ENCODE measurements at regions not wholly inside any gene's neighbourhood (a gene's known extent, or its start where the extent isn't known, plus 50 kb on each side); places are given as distances from the start of the nearest gene placed in this dataset.

DNA sequence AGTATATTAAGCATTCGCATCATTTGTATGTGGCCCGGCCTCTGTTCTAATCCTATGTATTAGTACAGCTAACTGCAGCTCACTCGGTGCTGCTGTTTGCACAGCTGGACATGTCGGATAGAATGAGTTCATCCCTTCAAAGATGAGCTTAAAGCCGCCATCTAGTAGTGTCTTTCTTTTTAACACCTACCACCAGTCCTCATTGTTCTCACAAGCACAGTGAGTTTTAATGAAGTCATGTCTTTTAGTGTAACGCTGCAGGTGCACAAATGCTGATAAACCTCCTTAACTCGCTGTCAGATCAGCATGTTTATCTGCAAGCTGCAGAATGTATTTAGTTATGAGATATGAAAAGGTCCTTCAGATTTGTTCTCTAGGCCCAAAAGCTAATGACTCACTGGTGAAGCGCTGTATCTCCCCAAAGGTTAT, 247.5 kb downstream of the MTERF1 start:
- no peak for DNase-seq (ENCODE audit: low spot score)

DNA sequence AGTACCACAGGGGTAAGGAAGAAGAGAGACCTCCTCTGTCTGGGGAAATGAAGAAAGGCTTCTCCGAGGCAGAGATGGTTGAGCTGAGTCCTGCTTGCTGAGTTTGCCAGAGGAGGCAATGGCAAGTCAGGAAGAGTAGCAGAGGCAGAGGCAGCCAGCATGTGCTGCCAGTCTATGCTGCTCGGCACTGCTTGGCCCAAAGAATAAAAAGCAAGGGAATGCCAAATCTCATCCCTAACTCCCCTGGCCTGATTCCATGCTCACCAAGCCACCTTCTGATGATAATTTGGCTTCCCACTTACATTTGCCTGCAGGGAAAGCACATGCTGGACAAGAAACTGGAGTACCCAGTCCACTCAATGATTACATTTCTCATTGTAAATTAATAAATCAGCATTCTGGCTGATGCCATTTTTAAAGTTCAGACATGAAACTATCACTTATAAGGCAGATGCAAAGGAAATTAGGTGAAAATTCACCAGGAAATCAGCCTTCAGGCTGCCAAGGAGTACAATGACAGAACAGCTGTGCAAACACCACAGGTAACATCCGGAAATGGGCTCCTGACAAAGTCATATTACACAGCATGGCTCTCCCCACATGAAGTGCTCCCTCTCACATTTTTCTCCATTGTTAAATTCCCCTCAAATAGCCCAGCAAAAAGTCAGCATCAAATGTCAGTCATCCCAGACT, 245.9 kb downstream of the MTERF1 start:
- no peak for DNase-seq (ENCODE audit: low spot score)

- peak; percentile 44 for DNase-seq (ENCODE audit: low spot score)
Observed at GRCh38 chr7:91636129-91636724, 244.3 kb downstream of the MTERF1 start.

DNA sequence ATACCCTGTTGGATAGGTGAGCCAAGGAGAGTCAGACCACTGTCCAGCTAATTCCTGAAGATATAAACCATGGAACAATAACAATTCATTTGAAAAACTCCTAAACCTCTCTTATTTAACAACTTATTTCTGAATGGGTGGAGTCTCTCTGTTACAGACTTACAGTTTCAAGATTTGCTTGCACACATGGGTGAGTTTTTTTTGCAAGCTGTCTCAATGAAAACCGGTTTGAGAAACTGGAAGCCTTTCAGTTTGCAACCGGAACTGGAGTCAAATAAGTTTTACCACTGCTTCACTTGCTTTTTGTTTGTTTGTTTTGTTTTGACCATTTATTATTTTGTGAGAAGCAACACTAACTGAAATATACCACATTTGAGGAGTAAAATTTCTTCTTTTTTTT, 243.8 kb downstream of the MTERF1 start:
- DNase-seq (ENCODE audit: low spot score), result no peak

GRCh38 chr7:91644256-91644655, 236.2 kb downstream of the MTERF1 start:
- no peak for DNase-seq (ENCODE audit: low spot score)

DNA sequence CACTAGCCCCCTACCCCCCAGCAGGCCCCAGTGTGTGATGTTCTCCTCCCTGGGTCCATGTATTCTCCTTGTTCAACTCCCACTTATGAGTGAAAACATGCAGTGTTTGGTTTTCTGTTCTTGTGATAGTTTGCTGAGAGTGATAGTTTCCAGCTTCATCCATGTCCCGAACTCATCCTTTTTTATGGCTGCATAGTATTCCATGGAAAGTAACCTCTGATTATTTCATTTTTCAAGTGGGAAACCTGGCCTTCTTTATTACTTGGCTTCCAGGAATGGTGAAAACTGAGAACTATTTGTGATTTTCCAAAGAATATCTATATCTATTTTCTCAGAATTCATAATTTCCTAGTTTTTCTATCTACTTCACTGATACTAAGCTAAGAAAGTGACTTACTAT, 235.0 kb downstream of the MTERF1 start:
- DNase-seq (ENCODE audit: low spot score), result no peak

- DNase-seq (ENCODE audit: low spot score), result no peak
Observed at GRCh38 chr7:91651986-91652385, 228.5 kb downstream of the MTERF1 start.

DNA sequence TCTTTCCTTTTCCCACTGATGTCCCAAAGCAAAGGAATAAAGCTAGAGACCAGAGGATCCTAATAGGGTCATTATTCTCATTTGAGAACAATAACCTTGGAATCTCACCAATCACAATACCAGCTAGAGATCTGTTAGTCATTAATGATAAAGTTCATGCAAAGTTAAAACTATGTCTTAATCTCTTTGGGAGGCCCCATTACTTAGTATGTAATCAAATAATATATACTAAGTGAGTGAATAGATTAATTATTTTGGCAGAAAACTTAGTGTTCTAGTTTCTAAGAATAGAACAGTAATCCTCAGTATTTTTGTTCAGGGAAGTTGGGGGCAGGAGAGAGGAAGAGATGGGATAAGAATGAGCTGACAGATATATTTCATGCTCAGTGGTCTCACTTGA, 227.2 kb downstream of the MTERF1 start:
- DNase-seq (ENCODE audit: low spot score), result no peak

- no peak for DNase-seq (ENCODE audit: low spot score)
Observed at GRCh38 chr7:91655656-91656055, 224.8 kb downstream of the MTERF1 start.

- DNase-seq (ENCODE audit: low spot score), result no peak
Observed at GRCh38 chr7:91656541-91657482, 223.7 kb downstream of the MTERF1 start.

DNA sequence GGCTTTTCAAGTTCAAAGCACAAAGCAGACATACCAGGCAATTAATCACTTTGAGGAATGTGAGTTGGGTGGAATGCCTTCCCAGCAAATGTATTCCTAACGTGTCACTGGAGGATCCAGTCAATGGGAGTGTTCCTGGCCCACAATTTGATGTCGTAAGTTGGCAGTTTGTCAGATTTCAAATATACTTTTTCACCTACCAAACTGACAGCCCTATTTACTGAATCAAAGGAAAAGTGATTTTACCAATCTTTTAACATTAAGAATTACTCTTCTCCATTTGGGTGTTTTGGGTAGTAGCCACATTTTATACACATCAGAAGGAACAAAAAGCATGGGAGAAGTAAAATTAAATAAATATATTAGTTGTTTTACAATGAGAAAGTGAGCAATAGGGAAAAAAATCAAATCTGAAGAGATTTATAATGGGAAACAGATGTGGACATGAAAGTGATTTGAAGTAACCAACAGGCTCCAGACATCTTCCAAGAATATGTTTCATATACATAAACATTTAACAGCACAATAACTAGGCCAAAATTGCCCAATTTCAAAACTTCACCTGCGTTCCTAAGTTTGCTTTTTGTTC, 222.9 kb downstream of the MTERF1 start:
- DNase-seq (ENCODE audit: low spot score), result peak; percentile 37

GRCh38 chr7:91659096-91659495, 221.4 kb downstream of the MTERF1 start:
- DNase-seq (ENCODE audit: low spot score), result no peak

- DNase-seq (ENCODE audit: low spot score), result no peak
Observed at GRCh38 chr7:91660734-91661356, 219.7 kb downstream of the MTERF1 start.

DNA sequence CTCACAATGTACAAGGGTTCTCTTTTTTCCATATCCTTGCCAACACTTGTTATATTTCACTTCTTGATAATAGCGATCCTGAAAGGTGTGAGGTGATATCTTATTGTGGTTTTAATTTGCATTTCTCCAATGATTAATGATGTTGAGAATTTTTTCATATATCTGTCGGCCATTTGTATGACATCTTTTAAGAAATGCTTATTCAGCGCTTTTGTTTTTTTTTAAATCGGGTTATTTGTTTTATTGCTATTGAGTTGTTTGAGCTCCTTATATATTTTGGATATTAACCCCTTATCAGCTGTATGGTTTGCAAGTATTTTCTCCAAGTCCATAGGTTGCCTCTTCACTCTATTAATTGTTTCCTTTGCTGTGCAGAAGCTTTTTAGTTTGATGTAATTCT, 218.8 kb downstream of the MTERF1 start:
- no peak for DNase-seq (ENCODE audit: low spot score)

- no peak for DNase-seq (ENCODE audit: low spot score)
Observed at GRCh38 chr7:91668217-91668616, 212.3 kb downstream of the MTERF1 start.

DNA sequence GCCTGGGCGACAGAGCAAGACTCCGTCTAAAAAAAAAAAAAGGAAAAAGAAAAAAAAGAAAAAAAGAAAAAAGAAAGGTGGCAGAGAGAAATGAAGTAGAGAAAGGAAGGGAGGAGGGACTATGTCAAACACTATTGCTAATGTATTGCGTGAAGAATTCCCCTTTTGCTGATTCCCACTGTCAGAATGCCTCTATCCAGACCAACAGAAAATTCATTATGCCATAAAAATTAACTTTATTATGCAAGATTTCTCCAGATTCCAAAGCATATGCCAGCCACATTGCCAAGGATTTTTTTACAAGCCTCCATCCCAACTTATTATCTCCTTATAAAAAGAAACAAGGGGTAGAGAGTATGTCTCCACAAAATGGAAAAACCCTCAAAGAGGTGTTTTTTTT, 209.3 kb downstream of the MTERF1 start:
- no peak for DNase-seq (ENCODE audit: low spot score)

DNA sequence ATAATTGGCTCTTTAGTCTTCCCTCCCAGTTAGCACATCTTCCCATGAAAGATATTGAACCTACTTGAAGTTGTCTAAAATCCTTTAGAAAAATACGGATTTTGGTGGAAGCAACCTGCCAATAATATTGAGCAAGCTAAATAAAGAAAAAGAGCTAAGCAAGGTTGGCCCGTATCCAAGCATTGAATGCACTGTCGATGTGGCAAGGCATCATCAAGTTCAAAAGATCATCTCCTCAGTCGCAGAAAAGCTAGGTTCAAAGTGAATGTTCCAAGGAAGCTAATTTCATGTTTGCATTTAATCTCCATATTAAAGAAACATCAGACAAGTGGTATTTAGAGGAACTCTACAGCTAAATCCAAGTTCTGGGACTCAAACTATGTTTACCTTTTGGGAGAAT, 206.0 kb downstream of the MTERF1 start:
- no peak for DNase-seq (ENCODE audit: low spot score)

DNA sequence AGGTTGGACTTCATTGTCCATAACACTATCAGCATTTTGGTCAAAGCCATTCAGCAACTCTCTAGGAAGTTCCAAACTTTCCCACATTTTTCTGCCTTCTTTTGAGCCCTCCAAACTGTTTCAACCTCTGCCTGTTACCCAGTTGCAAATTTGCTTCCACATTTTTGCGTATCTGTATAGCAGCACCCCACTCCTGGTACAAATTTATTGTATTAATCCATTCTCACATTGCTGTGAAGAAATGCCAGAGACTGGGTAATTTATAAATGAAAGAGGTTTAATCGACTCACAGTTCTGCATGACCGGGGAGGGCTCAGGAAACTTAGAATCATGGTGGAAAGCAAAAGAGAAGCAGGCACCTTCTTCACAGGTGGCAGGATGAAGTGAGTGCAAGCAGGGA, 198.8 kb downstream of the MTERF1 start:
- DNase-seq (ENCODE audit: low spot score), result no peak

- no peak for DNase-seq (ENCODE audit: low spot score)
Observed at GRCh38 chr7:91683823-91684222, 196.7 kb downstream of the MTERF1 start.

DNA sequence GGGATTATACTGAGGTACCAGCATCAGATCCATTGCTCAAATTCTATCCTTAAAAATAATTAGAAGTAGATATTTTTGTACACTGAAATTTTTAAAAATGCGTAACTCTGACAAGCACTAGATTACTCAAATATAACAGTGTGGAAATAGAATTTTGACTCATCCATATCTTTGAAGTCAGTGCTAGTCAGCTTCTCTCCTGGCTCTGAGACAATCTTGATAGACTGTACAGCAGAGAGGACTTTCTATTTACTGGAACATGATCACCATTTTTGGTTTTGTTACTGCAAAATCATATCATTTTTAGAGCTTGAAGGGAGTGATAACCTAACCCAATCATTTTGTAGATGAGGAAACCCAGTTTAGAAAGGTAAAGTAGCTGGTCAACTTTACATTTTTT, 195.0 kb downstream of the MTERF1 start:
- no peak for DNase-seq (ENCODE audit: low spot score)

- DNase-seq (ENCODE audit: low spot score), result no peak
Observed at GRCh38 chr7:91690541-91691070, 189.9 kb downstream of the MTERF1 start.

DNA sequence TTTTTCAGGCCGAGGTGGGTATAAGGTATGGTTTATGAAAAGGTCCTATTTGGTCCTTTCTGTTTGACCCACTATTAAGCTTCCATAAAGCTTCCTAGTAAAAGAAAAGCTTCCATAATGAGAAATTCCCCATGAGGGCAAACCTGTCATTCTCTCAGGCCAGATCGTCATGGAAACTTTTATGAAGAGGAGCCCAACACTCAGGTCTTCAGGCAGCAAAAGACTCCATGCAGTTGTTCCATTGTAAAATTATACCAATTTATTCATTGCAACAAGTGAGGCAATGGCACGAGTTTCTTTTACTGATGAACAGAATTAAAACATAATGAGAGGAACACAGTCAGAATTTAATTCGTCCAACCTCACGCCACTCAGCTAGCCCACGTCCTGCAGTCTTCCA, 188.6 kb downstream of the MTERF1 start:
- no peak for DNase-seq (ENCODE audit: low spot score)
